PC-9 (cell line): ENCODE measurements at regions not wholly inside any gene's neighbourhood (a gene's known extent, or its start where the extent isn't known, plus 50 kb on each side); places are given as distances from the start of the nearest gene placed in this dataset.

Source experiments
- BruUV-seq: library from RNA; stranded (reverse); fragments of 400-500 nt; replicated peaks from 2 replicates; lab custom pipeline; 2021; lab: Mats Ljungman, UMichigan
- CTCF ChIA-PET: fragments of 300-600 bp; sonication (Branson Sonifier 250); formaldehyde crosslinking; loops from one replicate; lab custom pipeline; 2022; ENCODE audit warnings: antibody characterized with exemption; lab: Charles Lee
- POLR2A ChIA-PET: fragments of 300-600 bp; sonication (Branson Sonifier 250); formaldehyde crosslinking; loops from one replicate; lab custom pipeline; 2022; ENCODE audit warnings: antibody characterized with exemption; ENCODE audit not compliant: unreplicated experiment; lab: Charles Lee
- DNase-seq, 2 experiments: peaks; one replicate each; pipeline versions ENCODE4 v3.0.0 to v3.0.0-alpha.2; 2015 to 2022; ENCODE audit warnings: mixed read lengths in 1 of 2
- H2AFZ ChIP-seq: fragments of 200-600 bp; sonication (generic); 2 replicates; pipeline ENCODE4 v1.8.1; 2017; ENCODE audit warnings: antibody characterized with exemption
- H3F3A ChIP-seq: fragments of 200-600 bp; sonication (generic); 2 replicates; pipeline ENCODE4 v1.8.1; 2017; ENCODE audit warnings: antibody characterized with exemption, mild to moderate bottlenecking, low read depth; ENCODE audit not compliant: insufficient read depth
- H3K27ac ChIP-seq: fragments of 200-600 bp; sonication (generic); 2 replicates; pipeline ENCODE4 v1.6.1; 2016; ENCODE audit warnings: mixed run types
- H3K27me3 ChIP-seq: fragments of 200-600 bp; sonication (generic); 2 replicates; pipeline ENCODE4 v1.6.1; 2016; ENCODE audit warnings: low read depth, mixed run types; ENCODE audit not compliant: insufficient read depth
- H3K36me3 ChIP-seq: fragments of 200-600 bp; sonication (generic); 2 replicates; pipeline ENCODE4 v1.6.1; 2016; ENCODE audit warnings: low read depth, mixed run types
- H3K4me1 ChIP-seq: fragments of 200-600 bp; sonication (generic); replicated peaks from 2 replicates; pipeline ENCODE4 v1.6.1; 2016; ENCODE audit warnings: mixed run types; ENCODE audit not compliant: insufficient read depth
- H3K4me2 ChIP-seq: fragments of 200-600 bp; sonication (generic); 2 replicates; pipeline ENCODE4 v1.6.1; 2017; ENCODE audit warnings: mixed run types
- H3K4me3 ChIP-seq: fragments of 200-600 bp; sonication (generic); 2 replicates; pipeline ENCODE4 v1.6.1; 2016; ENCODE audit warnings: mixed run types
- H3K79me2 ChIP-seq: fragments of 200-600 bp; sonication (generic); 2 replicates; pipeline ENCODE4 v1.6.1; 2017; ENCODE audit warnings: low read depth, mixed run types
- H3K9me2 ChIP-seq: fragments of 200-600 bp; sonication (generic); 2 replicates; pipeline ENCODE4 v1.8.1; 2017; ENCODE audit warnings: mild to moderate bottlenecking; ENCODE audit not compliant: insufficient read depth
- H3K9me3 ChIP-seq: fragments of 200-600 bp; sonication (generic); 2 replicates; pipeline ENCODE4 v1.8.1; 2016; ENCODE audit warnings: low read depth; ENCODE audit not compliant: insufficient read depth
- H4K20me1 ChIP-seq: fragments of 200-600 bp; sonication (generic); 2 replicates; pipeline ENCODE4 v1.8.1; 2017; ENCODE audit not compliant: insufficient read depth
- CTCF ChIP-seq: fragments of 200-600 bp; sonication (generic); conservative IDR thresholded peaks from 2 replicates; pipeline ENCODE4 v1.6.1; 2017; ENCODE audit warnings: mixed run types, antibody characterized with exemption, mild to moderate bottlenecking, moderate library complexity
- EZH2 ChIP-seq: fragments of 200-600 bp; sonication (generic); IDR thresholded peaks from 2 replicates; pipeline ENCODE4 v1.8.0; 2017; ENCODE audit warnings: antibody characterized with exemption, low read depth
- intact Hi-C: fragments of 100-400 bp; cut with micrococcal nuclease; formaldehyde crosslinking; loops from one replicate; pipeline ENCODE4 v1.10.0; 2022; ENCODE audit not compliant: unreplicated experiment

DNA sequence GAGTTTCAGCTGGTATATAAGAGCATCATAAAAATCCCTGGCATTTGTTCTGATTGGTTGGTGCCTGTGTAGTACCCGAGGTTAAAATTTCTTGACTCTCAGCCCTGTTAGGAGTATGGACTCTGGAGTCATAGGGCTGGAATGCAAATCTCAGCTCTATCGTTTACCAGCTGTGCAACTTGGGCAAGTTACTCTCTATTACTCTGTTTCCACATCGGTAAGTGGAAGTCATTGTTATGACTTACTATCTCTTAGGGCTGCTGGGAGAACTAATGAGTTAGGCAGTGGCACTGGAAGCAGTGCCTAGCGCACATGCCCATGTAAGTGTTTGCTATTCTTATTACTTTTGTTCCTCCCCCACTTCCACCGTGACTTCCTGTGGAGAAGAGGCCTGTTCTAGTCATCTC, 141.6 kb downstream of the BOD1 start:
- no peak overlapping the region for H3K27ac ChIP-seq
- H3K4me2 ChIP-seq, result no peak overlapping the region
- ChIA-PET POLR2A (no interaction called here), CTCF (interaction anchor here (0.6 kb wide), 1 partner anchor 8 kb away, joined by 4 read pairs; no protein-coding TSS in a partner anchor)
- H3K9me2 ChIP-seq, result no peaks in the 10 kb centered on the region
- no peaks in the 10 kb centered on the region for H4K20me1 ChIP-seq
- no peaks in the 10 kb centered on the region for H3K79me2 ChIP-seq
- H3K4me3 ChIP-seq, result no peak overlapping the region
- no peaks in the 10 kb centered on the region for H3K27me3 ChIP-seq
- DNase-seq, result peak in 1 of 2 experiments; percentile 34
- no peaks in the 10 kb centered on the region for H3K9me3 ChIP-seq
- no peaks in the 10 kb centered on the region for H3K36me3 ChIP-seq
- BruUV-seq, result no TSS peak
- H3F3A ChIP-seq, result peaks cover 15% of the 10 kb centered on the region
- intact Hi-C loops, result no loop called here
- H2AFZ ChIP-seq, result no peak overlapping the region
- H3K4me1 ChIP-seq, result peaks cover 21% of the 10 kb centered on the region
- TF ChIP-seq EZH2, result no peak
- no peak for TF ChIP-seq CTCF

DNA sequence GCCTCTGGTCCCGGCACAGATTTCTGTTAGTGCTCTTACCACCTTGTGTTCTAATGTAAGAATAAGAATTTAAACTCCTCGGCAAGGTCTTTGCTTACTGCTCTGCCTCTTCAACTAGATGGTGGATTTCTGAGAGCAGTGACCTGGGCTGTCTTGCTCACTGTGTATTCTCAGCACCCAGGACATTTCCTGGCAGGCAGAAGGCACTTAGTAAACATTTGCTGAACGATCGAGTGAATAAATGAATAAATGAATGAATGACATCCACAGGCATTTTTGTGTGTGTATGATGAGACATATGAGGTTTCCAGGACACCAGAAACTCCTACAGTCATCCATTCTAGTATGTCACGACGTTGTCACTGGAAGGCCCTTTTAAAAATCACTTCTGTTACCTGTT, 143.2 kb downstream of the BOD1 start:
- Histone ChIP-seq H3K4me2 (no peak overlapping the region), H3K9me3 (no peaks in the 10 kb centered on the region), H3K27ac (no peak overlapping the region), H3K36me3 (no peaks in the 10 kb centered on the region), H4K20me1 (no peaks in the 10 kb centered on the region), H3K4me3 (no peak overlapping the region), H3F3A (peaks cover 15% of the 10 kb centered on the region), H3K4me1 (peaks cover 21% of the 10 kb centered on the region), H3K79me2 (no peaks in the 10 kb centered on the region), H2AFZ (no peak overlapping the region), H3K27me3 (no peaks in the 10 kb centered on the region), H3K9me2 (no peaks in the 10 kb centered on the region)
- no peak for TF ChIP-seq CTCF
- TF ChIP-seq EZH2, result no peak
- POLR2A ChIA-PET, result no interaction called here
- no TSS peak for BruUV-seq
- intact Hi-C loops, result no loop called here
- CTCF ChIA-PET, result interaction anchor here (0.6 kb wide), 1 partner anchor 659 kb away, joined by 4 read pairs; no protein-coding TSS in a partner anchor
- peak in 1 of 2 experiments; percentile 29 for DNase-seq

DNA sequence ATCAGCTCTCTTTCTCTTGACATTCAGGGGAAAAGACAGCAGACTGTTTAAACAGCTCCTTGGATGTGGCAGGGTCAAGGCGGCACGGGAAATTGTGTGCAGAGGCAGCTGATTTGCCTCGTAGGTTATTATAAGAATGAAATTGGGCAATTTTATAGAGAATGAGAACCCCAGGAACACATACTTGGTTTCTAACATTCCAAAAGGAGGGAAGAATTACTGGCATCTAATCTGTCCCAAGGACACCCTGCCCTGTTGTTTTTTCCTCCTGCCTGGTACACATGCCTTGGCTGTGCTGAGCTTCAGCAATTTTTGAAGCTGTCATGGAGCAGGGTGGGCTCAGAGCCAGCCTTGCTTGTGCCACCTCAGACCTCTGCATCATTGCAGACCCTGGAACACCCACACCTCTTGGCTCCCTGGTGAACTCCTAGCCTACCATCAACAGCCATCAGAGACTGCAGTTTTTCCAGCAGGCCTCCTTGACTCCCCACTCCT, 143.6 kb downstream of the BOD1 start:
- H3K4me1 ChIP-seq, result peaks cover 21% of the 10 kb centered on the region
- intact Hi-C loops, result no loop called here
- H3K4me2 ChIP-seq, result peak overlapping the region; percentile 10
- no peaks in the 10 kb centered on the region for H3K36me3 ChIP-seq
- H3K27ac ChIP-seq, result peak overlapping the region; percentile 48
- TF ChIP-seq CTCF (no peak), EZH2 (no peak)
- no peak overlapping the region for H3K4me3 ChIP-seq
- peak in 1 of 2 experiments; percentile 35 for DNase-seq
- no TSS peak for BruUV-seq
- H3K79me2 ChIP-seq, result no peaks in the 10 kb centered on the region
- ChIA-PET CTCF (interaction anchor here (0.6 kb wide), 2 partner anchors 78 to 659 kb away, joined by 4 read pairs; no protein-coding TSS in a partner anchor), POLR2A (no interaction called here)
- no peaks in the 10 kb centered on the region for H4K20me1 ChIP-seq
- no peaks in the 10 kb centered on the region for H3K9me3 ChIP-seq
- H2AFZ ChIP-seq, result no peak overlapping the region
- H3K27me3 ChIP-seq, result no peaks in the 10 kb centered on the region
- H3F3A ChIP-seq, result peaks cover 15% of the 10 kb centered on the region
- H3K9me2 ChIP-seq, result no peaks in the 10 kb centered on the region
